HEK293 (cell line): ENCODE measurements at regions not wholly inside any gene's neighbourhood (a gene's known extent, or its start where the extent isn't known, plus 50 kb on each side); places are given as distances from the start of the nearest gene placed in this dataset.

Source experiments
- CTCF ChIP-seq: fragments of 450-650 bp; formaldehyde crosslinking; IDR thresholded peaks from 2 replicates; pipeline ENCODE4 v1.5.1; 2016; ENCODE audit warnings: missing biosample characterization, missing genetic modification characterization
- YY1 ChIP-seq: fragments of 450-650 bp; formaldehyde crosslinking; IDR thresholded peaks from 2 replicates; pipeline ENCODE4 v1.5.1; 2018; ENCODE audit warnings: missing biosample characterization, missing genetic modification characterization
- ZBTB20 ChIP-seq: fragments of 450-650 bp; formaldehyde crosslinking; IDR thresholded peaks from 2 replicates; pipeline ENCODE4 v1.5.1; 2016; ENCODE audit warnings: missing biosample characterization, missing genetic modification characterization
- ZBTB7A ChIP-seq: fragments of 450-650 bp; formaldehyde crosslinking; IDR thresholded peaks from 2 replicates; pipeline ENCODE4 v1.5.1; 2016; ENCODE audit warnings: low read depth, missing biosample characterization, missing genetic modification characterization
- ZNF121 ChIP-seq: fragments of 450-650 bp; formaldehyde crosslinking; IDR thresholded peaks from 2 replicates; pipeline ENCODE4 v1.5.1; 2016; ENCODE audit warnings: missing biosample characterization, missing genetic modification characterization
- ZNF184 ChIP-seq: fragments of 450-650 bp; IDR thresholded peaks from 2 replicates; pipeline ENCODE4 v1.5.1; 2018; ENCODE audit warnings: missing biosample characterization, mild to moderate bottlenecking, missing genetic modification characterization
- ZNF624 ChIP-seq: fragments of 450-650 bp; formaldehyde crosslinking; IDR thresholded peaks from 2 replicates; pipeline ENCODE4 v1.5.1; 2017; ENCODE audit warnings: missing biosample characterization, missing genetic modification characterization
- ZNF660 ChIP-seq: fragments of 450-650 bp; IDR thresholded peaks from 2 replicates; pipeline ENCODE4 v1.5.1; 2018; ENCODE audit warnings: missing biosample characterization, mild to moderate bottlenecking, missing genetic modification characterization
- ZNF670 ChIP-seq: fragments of 450-650 bp; formaldehyde crosslinking; IDR thresholded peaks from 2 replicates; pipeline ENCODE4 v1.5.1; 2016; ENCODE audit warnings: missing biosample characterization, missing genetic modification characterization, low read depth
- ZNF747 ChIP-seq: fragments of 450-650 bp; formaldehyde crosslinking; IDR thresholded peaks from 2 replicates; pipeline ENCODE4 v1.5.1; 2016; ENCODE audit warnings: missing biosample characterization, missing genetic modification characterization
- TF ChIP-seq, protein P1 (sequence below): fragments of 450-650 bp; formaldehyde crosslinking; IDR thresholded peaks from 2 replicates; pipeline ENCODE4 v1.5.1; 2017; ENCODE audit warnings: missing biosample characterization, missing genetic modification characterization
- TF ChIP-seq, protein P2 (sequence below): fragments of 450-650 bp; formaldehyde crosslinking; IDR thresholded peaks from 2 replicates; pipeline ENCODE4 v1.5.1; 2016; ENCODE audit warnings: missing biosample characterization, missing genetic modification characterization

GRCh38 chr4:10239982-10240654, 123.5 kb upstream of the WDR1 start:
- TF ChIP-seq CTCF (tag by site-specific recombination), result no peak
- TF ChIP-seq YY1 (tag by site-specific recombination), result no peak
- TF ChIP-seq ZNF121 (tag by site-specific recombination), result no peak
- TF ChIP-seq, protein P1, sequence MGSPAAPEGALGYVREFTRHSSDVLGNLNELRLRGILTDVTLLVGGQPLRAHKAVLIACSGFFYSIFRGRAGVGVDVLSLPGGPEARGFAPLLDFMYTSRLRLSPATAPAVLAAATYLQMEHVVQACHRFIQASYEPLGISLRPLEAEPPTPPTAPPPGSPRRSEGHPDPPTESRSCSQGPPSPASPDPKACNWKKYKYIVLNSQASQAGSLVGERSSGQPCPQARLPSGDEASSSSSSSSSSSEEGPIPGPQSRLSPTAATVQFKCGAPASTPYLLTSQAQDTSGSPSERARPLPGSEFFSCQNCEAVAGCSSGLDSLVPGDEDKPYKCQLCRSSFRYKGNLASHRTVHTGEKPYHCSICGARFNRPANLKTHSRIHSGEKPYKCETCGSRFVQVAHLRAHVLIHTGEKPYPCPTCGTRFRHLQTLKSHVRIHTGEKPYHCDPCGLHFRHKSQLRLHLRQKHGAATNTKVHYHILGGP (tag by site-specific recombination), result no peak
- TF ChIP-seq, protein P2, sequence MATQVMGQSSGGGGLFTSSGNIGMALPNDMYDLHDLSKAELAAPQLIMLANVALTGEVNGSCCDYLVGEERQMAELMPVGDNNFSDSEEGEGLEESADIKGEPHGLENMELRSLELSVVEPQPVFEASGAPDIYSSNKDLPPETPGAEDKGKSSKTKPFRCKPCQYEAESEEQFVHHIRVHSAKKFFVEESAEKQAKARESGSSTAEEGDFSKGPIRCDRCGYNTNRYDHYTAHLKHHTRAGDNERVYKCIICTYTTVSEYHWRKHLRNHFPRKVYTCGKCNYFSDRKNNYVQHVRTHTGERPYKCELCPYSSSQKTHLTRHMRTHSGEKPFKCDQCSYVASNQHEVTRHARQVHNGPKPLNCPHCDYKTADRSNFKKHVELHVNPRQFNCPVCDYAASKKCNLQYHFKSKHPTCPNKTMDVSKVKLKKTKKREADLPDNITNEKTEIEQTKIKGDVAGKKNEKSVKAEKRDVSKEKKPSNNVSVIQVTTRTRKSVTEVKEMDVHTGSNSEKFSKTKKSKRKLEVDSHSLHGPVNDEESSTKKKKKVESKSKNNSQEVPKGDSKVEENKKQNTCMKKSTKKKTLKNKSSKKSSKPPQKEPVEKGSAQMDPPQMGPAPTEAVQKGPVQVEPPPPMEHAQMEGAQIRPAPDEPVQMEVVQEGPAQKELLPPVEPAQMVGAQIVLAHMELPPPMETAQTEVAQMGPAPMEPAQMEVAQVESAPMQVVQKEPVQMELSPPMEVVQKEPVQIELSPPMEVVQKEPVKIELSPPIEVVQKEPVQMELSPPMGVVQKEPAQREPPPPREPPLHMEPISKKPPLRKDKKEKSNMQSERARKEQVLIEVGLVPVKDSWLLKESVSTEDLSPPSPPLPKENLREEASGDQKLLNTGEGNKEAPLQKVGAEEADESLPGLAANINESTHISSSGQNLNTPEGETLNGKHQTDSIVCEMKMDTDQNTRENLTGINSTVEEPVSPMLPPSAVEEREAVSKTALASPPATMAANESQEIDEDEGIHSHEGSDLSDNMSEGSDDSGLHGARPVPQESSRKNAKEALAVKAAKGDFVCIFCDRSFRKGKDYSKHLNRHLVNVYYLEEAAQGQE, result no peak
- TF ChIP-seq ZNF624 (tag by site-specific recombination), result no peak
- no peak for TF ChIP-seq ZNF747
- no peak for TF ChIP-seq ZNF660 (tag by site-specific recombination)
- TF ChIP-seq ZBTB20 (tag by site-specific recombination), result no peak
- no peak for TF ChIP-seq ZBTB7A (tag by site-specific recombination)
- TF ChIP-seq ZNF184 (tag by site-specific recombination), result no peak
- TF ChIP-seq ZNF670 (tag by site-specific recombination), result no peak
